Retinal pigment epithelial cell (primary cell): ENCODE measurements at regions not wholly inside any gene's neighbourhood (a gene's known extent, or its start where the extent isn't known, plus 50 kb on each side); places are given as distances from the start of the nearest gene placed in this dataset.
A peak's percentile ranks its signal among the peaks of the same experiment; 100 is the strongest.

Source experiments
- DNase-seq: peaks from one replicate; pipeline ENCODE4 v3.0.0-alpha.2; 2010; ENCODE audit warnings: low read depth
- H3K4me3 ChIP-seq: 2 replicates; pipeline ENCODE4 v1.5.1; 2011; ENCODE audit warnings: mild to moderate bottlenecking, low read length, control low read depth, moderate library complexity
- CTCF ChIP-seq: conservative IDR thresholded peaks from 2 replicates; pipeline ENCODE4 v1.5.1; 2011; ENCODE audit warnings: low read depth, low read length, control low read depth, inconsistent platforms

- no peak for TF ChIP-seq CTCF
- no peak overlapping the region for H3K4me3 ChIP-seq
- no peak for DNase-seq
Measured at GRCh38 chr11:97419729-97420128, 1029.9 kb downstream of the JRKL start.

GRCh38 chr11:97428247-97428790 is 1038.5 kb downstream of the JRKL start:
- TF ChIP-seq CTCF, result no peak
- DNase-seq, result no peak
- H3K4me3 ChIP-seq, result no peak overlapping the region

GRCh38 chr11:97430877-97431276 is 1041.1 kb downstream of the JRKL start:
- TF ChIP-seq CTCF, result no peak
- H3K4me3 ChIP-seq, result no peak overlapping the region
- DNase-seq, result no peak

- no peak for TF ChIP-seq CTCF
- DNase-seq, result no peak
- no peak overlapping the region for H3K4me3 ChIP-seq
Measured at GRCh38 chr11:97432926-97433325, 1043.1 kb downstream of the JRKL start.

GRCh38 chr11:97445561-97445960 is 1055.7 kb downstream of the JRKL start:
- no peak for DNase-seq

GRCh38 chr11:97451441-97451840 is 1061.6 kb downstream of the JRKL start:
- no peak overlapping the region for H3K4me3 ChIP-seq
- DNase-seq, result no peak
- no peak for TF ChIP-seq CTCF

More at GRCh38 chr11:97445561-97445960, 1055.7 kb downstream of the JRKL start:
- no peak for TF ChIP-seq CTCF
- no peak overlapping the region for H3K4me3 ChIP-seq

GRCh38 chr11:97454988-97455387 is 1065.2 kb downstream of the JRKL start:
- H3K4me3 ChIP-seq, result no peak overlapping the region
- DNase-seq, result no peak
- peak; percentile 56 for TF ChIP-seq CTCF
